ENCODE measurements at regions not wholly inside any gene's neighbourhood (a gene's known extent, or its start where the extent isn't known, plus 50 kb on each side); places are given as distances from the start of the nearest gene placed in this dataset.

- POLR2A ChIA-PET (ENCODE audit: low non-redundant PET) = no interaction called here
- intact Hi-C loops (cut with micrococcal nuclease; ENCODE audit: unreplicated experiment) = no loop called here
- no peak for TF ChIP-seq EZH2 (IDR thresholded peaks at IDR 0.05; ENCODE audit: borderline replicate concordance, low read depth, low read length, poor library complexity, severe bottlenecking)
- TF ChIP-seq, protein P1, sequence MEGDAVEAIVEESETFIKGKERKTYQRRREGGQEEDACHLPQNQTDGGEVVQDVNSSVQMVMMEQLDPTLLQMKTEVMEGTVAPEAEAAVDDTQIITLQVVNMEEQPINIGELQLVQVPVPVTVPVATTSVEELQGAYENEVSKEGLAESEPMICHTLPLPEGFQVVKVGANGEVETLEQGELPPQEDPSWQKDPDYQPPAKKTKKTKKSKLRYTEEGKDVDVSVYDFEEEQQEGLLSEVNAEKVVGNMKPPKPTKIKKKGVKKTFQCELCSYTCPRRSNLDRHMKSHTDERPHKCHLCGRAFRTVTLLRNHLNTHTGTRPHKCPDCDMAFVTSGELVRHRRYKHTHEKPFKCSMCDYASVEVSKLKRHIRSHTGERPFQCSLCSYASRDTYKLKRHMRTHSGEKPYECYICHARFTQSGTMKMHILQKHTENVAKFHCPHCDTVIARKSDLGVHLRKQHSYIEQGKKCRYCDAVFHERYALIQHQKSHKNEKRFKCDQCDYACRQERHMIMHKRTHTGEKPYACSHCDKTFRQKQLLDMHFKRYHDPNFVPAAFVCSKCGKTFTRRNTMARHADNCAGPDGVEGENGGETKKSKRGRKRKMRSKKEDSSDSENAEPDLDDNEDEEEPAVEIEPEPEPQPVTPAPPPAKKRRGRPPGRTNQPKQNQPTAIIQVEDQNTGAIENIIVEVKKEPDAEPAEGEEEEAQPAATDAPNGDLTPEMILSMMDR (conservative IDR thresholded peaks at IDR 0.05; ENCODE audit: low read depth, low read length) = no peak
These were observed 458.1 kb downstream of the SOX9 start for GRCh38 chr17:72578817-72579470.

GRCh38 chr17:72579990-72580320 is 459.1 kb downstream of the SOX9 start:
- Histone ChIP-seq H3K27ac (ENCODE audit: low read depth, low read length, poor library complexity, severe bottlenecking) (no peak overlapping the region), H3K36me3 (ENCODE audit: insufficient read depth, low read length, poor library complexity, severe bottlenecking) (no peaks in the 10 kb centered on the region), H3K27me3 (replicated peaks; ENCODE audit: insufficient read depth, low read depth, low read length, poor library complexity) (no peaks in the 10 kb centered on the region), H3K4me3 (ENCODE audit: low read depth, low read length, poor library complexity, severe bottlenecking) (no peak overlapping the region), H3K4me1 (ENCODE audit: insufficient read depth, low read length, poor library complexity, severe bottlenecking) (no peaks in the 10 kb centered on the region), H3K9me3 (ENCODE audit: low read depth, low read length, poor library complexity, severe bottlenecking) (no peaks in the 10 kb centered on the region)
- BruUV-seq (replicated peaks) = no TSS peak
- intact Hi-C loops (cut with micrococcal nuclease; ENCODE audit: unreplicated experiment) = no loop called here
- ChIA-PET CTCF (no interaction called here), POLR2A (ENCODE audit: low non-redundant PET) (no interaction called here)
- no peak for TF ChIP-seq EZH2 (IDR thresholded peaks at IDR 0.05; ENCODE audit: borderline replicate concordance, low read depth, low read length, poor library complexity, severe bottlenecking)
- TF ChIP-seq, protein P1 (conservative IDR thresholded peaks at IDR 0.05; ENCODE audit: low read depth, low read length) = no peak
- DNase-seq (ENCODE audit: low spot score) = no peak

More at GRCh38 chr17:72578817-72579470, 458.1 kb downstream of the SOX9 start:
- Histone ChIP-seq H3K36me3 (ENCODE audit: insufficient read depth, low read length, poor library complexity, severe bottlenecking) (no peaks in the 10 kb centered on the region), H3K4me1 (ENCODE audit: insufficient read depth, low read length, poor library complexity, severe bottlenecking) (no peaks in the 10 kb centered on the region), H3K27ac (ENCODE audit: low read depth, low read length, poor library complexity, severe bottlenecking) (no peak overlapping the region), H3K4me3 (ENCODE audit: low read depth, low read length, poor library complexity, severe bottlenecking) (no peak overlapping the region), H3K9me3 (ENCODE audit: low read depth, low read length, poor library complexity, severe bottlenecking) (no peaks in the 10 kb centered on the region), H3K27me3 (replicated peaks; ENCODE audit: insufficient read depth, low read depth, low read length, poor library complexity) (no peaks in the 10 kb centered on the region)
- DNase-seq (ENCODE audit: low spot score) = no peak
- CTCF ChIA-PET = no interaction called here
- no TSS peak for BruUV-seq (replicated peaks)

- CTCF ChIA-PET = interaction anchor here (0.6 kb wide), 1 partner anchor 19 kb away, joined by 3 read pairs; no protein-coding TSS in a partner anchor
- Histone ChIP-seq H3K9me3 (ENCODE audit: low read depth, low read length, poor library complexity, severe bottlenecking) (no peaks in the 10 kb centered on the region), H3K4me1 (ENCODE audit: insufficient read depth, low read length, poor library complexity, severe bottlenecking) (no peaks in the 10 kb centered on the region), H3K27me3 (replicated peaks; ENCODE audit: insufficient read depth, low read depth, low read length, poor library complexity) (no peaks in the 10 kb centered on the region), H3K4me3 (ENCODE audit: low read depth, low read length, poor library complexity, severe bottlenecking) (no peak overlapping the region), H3K36me3 (ENCODE audit: insufficient read depth, low read length, poor library complexity, severe bottlenecking) (no peaks in the 10 kb centered on the region), H3K27ac (ENCODE audit: low read depth, low read length, poor library complexity, severe bottlenecking) (no peak overlapping the region)
- POLR2A ChIA-PET (ENCODE audit: low non-redundant PET) = interaction anchor here (0.6 kb wide), 1 partner anchor 231 kb away, joined by 3 read pairs; no protein-coding TSS in a partner anchor
- TF ChIP-seq, protein P1 (conservative IDR thresholded peaks at IDR 0.05; ENCODE audit: low read depth, low read length) = no peak
- TF ChIP-seq EZH2 (IDR thresholded peaks at IDR 0.05; ENCODE audit: borderline replicate concordance, low read depth, low read length, poor library complexity, severe bottlenecking) = no peak
- DNase-seq (ENCODE audit: low spot score) = no peak
- no TSS peak for BruUV-seq (replicated peaks)
- intact Hi-C loops (cut with micrococcal nuclease; ENCODE audit: unreplicated experiment) = no loop called here
These were observed 459.7 kb downstream of the SOX9 start for GRCh38 chr17:72580321-72581127.

Data from A673 (cell line).